ENCODE measurements at regions not wholly inside any gene's neighbourhood (a gene's known extent, or its start where the extent isn't known, plus 50 kb on each side); places are given as distances from the start of the nearest gene placed in this dataset.
"Not testable (repeated sequence)": the region's sequence is repeated elsewhere in the genome, so short reads cannot be mapped to it uniquely, and the experiment has no call there.

DNA sequence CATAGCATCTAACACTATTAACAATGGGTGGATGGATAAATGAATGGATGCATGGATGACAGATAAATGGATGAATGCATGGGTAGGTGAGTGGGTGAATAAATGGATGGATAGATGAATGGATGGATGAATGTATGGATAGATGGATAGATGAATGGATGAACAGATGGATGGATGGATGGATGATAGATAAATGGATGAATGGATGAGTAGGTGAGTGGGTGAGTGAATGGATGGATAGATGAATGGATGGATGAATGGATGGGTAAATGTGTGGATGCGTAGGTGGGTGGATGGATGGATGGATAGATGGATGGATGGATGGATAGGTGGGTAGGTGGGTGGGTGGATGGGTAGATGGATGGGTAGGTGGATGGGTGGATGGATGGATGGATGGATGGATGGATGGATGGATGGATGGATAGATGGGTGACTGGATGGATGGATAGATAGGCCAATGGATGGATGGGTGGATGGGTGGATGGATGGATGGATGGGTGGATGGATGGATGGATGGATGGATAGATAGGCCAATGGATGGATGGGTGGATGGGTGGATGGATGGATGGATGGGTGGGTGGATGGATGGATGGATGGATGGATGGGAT is 260.6 kb upstream of the ZNF507 start:
- TF ChIP-seq, protein P1, sequence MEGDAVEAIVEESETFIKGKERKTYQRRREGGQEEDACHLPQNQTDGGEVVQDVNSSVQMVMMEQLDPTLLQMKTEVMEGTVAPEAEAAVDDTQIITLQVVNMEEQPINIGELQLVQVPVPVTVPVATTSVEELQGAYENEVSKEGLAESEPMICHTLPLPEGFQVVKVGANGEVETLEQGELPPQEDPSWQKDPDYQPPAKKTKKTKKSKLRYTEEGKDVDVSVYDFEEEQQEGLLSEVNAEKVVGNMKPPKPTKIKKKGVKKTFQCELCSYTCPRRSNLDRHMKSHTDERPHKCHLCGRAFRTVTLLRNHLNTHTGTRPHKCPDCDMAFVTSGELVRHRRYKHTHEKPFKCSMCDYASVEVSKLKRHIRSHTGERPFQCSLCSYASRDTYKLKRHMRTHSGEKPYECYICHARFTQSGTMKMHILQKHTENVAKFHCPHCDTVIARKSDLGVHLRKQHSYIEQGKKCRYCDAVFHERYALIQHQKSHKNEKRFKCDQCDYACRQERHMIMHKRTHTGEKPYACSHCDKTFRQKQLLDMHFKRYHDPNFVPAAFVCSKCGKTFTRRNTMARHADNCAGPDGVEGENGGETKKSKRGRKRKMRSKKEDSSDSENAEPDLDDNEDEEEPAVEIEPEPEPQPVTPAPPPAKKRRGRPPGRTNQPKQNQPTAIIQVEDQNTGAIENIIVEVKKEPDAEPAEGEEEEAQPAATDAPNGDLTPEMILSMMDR (IDR thresholded peaks at IDR 0.05), result not testable (repeated sequence)
- TF ChIP-seq POLR2AphosphoS5 (IDR thresholded peaks at IDR 0.05), result not testable (repeated sequence)

Data from gastroesophageal sphincter (tissue), 3 donors.